GM21390 (cell line): ENCODE measurements at regions not wholly inside any gene's neighbourhood (a gene's known extent, or its start where the extent isn't known, plus 50 kb on each side); places are given as distances from the start of the nearest gene placed in this dataset.
"Not testable (repeated sequence)": the region's sequence is repeated elsewhere in the genome, so short reads cannot be mapped to it uniquely, and the experiment has no call there.

ENCODE experiments used
- ATAC-seq: cut with Tn5 transposase; IDR thresholded peaks from one replicate; pipeline ENCODE4 v1.9.1; 2021; ENCODE audit not compliant: unreplicated experiment

GRCh38 chr20:40284611-40285010 lies 404.4 kb downstream of the MAFB start:
- no peak for ATAC-seq

- no peak for ATAC-seq
These were observed 405.3 kb downstream of the MAFB start for GRCh38 chr20:40283689-40284088.

GRCh38 chr20:40282941-40283340 lies 406.1 kb downstream of the MAFB start:
- no peak for ATAC-seq

- no peak for ATAC-seq
These were observed 406.5 kb downstream of the MAFB start for GRCh38 chr20:40282541-40282940.

GRCh38 chr20:40280616-40281015 lies 408.4 kb downstream of the MAFB start:
- ATAC-seq: no peak

DNA sequence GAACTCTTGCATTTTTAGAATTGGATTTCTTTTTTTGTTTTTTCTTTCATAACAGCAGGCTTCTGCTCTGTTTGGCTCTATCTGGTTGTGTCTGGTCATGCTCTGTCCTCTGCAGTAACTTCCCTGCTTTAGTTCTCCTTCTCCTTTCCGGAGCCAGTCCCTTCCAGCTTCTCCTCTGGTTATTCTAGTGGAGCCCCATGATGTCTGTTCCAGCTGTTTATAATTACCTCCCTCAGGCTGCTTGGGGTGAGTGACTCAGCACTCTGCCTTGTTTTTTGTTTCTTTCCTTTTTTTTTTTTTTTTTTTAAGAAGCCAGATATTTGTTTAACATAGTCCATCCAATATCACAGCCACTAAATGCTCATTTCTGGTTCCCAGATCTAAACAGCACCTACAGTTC lies 409.6 kb downstream of the MAFB start:
- ATAC-seq: no peak

DNA sequence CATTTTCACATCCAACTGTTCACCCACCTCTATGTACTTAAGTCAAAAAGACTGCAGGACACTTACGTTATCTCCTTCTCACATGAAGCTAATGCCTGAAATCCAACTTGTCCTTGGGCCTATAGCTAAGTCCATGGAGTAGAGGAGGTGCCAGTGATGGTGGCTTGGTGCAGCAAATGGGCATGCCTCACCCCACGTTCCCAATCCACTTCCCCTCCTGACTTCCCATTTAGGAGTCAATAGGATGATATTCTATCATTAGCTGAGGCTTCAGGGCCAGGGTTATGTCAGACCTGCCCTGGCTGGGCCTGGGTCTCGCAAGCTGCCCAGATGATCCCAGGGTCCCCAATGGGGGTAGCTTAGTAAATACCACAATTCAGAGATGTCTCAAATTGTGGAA lies 410.4 kb downstream of the MAFB start:
- no peak for ATAC-seq

GRCh38 chr20:40276301-40276700 lies 412.7 kb downstream of the MAFB start:
- ATAC-seq: no peak

GRCh38 chr20:40275738-40276137 lies 413.3 kb downstream of the MAFB start:
- ATAC-seq: no peak

- no peak for ATAC-seq
These were observed 414.0 kb downstream of the MAFB start for GRCh38 chr20:40274912-40275533.

DNA sequence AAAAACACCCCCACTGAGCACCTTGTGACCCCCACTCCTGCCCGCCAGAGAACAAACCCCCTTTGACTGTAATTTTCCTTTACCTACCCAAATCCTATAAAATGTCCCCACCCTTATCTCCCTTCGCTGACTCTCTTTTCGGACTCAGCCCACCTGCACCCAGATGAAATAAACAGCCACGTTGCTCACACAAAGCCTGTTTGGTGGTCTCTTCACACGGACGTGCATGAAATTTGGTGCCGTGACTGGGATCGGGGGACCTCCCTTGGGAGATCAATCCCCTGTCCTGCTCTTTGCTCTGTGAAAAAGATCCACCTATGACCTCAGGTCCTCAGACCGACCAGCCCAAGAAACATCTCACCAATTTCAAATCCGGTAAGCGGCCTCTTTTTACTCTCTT lies 419.8 kb downstream of the MAFB start:
- not testable (repeated sequence) for ATAC-seq

DNA sequence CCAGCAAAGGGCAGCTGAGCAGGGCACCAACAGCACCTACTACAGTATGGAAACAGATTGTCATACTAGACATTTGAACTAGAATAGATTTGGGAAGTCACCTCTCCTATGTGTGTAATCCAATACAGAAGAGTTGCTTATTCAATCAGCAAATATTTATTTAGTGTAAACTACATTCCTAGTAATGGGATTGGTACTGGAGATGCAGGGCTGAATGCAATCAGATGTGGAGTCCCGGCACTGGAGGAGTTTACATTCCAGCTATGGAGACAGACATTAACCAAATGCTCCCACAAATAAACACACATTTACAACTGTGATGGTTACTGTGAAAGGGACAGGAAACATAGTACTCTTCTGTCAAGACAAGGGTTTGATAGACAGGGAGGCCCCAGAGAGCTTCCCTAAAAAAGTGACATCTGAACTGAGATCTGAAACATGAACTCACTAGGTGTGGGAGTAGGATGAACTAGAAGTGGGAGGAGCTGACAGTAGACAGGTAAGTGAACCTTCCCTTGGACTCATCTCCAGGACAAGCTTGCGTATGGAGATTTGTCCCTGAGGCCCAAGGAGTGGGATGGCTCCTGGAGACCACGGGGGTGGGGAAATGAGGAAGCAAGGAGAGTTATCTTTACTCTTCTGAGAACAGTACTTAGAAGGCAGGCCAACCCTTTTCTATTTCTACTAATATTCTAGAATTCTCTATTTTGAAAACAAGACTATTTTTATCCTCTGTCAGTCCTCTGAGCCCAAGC lies 420.5 kb downstream of the MAFB start:
- no peak for ATAC-seq

GRCh38 chr20:40265825-40266533 lies 423.1 kb downstream of the MAFB start:
- ATAC-seq: no peak

GRCh38 chr20:40262219-40262618 lies 426.8 kb downstream of the MAFB start:
- no peak for ATAC-seq

- no peak for ATAC-seq
These were observed 430.1 kb downstream of the MAFB start for GRCh38 chr20:40258931-40259330.

DNA sequence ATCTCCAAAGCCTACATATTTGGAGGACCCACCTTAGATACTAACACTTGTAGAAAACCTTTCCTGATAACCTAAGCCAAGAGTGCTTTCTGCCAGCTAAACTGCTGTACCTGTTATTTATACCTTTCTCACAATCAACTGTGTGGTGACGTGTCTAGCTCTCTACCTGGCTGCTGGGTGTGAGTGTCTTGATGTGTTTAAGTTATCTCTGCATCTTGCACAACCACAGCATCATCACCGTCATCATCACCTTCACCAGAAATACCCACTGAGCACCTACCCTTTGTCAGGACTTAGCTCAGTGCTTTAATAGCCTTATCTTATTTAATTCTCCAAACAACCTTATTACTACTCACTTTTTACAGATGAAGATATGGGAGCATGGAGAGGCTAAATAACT lies 431.3 kb downstream of the MAFB start:
- no peak for ATAC-seq

- ATAC-seq: no peak
These were observed 433.7 kb downstream of the MAFB start for GRCh38 chr20:40255365-40255764.

DNA sequence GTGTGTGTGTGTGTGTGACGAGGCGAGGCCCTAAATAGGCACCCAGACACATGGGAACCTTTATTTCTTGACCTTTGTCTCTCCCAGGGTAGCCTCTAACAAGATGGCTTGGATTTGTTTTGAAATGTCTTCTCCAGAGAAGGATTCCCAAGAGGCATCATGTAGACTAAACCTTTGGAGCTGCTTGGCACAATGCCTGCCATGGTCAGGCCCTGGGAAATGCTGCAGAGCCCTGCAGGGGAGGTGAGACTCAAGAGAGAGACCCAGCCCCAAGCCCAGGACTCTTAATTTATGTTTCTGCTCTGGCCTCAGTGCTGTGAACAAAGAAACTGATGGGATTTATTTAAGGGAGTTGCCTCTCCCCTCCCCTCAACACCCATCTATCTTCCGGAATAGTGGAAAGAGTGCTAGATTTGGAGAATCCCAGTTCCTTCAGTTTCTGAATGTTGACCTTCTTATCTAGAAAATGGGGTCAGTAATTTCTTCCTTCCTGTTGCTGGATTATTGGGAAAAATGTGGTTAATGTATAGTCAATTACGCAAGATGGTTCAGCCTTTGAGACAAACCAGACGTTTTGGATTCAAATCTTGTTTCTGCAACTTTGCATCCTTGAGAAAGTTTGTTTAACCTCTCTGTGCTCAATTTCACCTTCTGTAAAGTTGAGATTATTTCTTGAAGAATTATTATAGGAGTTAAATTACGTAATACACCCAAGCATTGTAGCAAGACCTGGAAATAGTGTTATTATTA lies 434.8 kb downstream of the MAFB start:
- no peak for ATAC-seq

DNA sequence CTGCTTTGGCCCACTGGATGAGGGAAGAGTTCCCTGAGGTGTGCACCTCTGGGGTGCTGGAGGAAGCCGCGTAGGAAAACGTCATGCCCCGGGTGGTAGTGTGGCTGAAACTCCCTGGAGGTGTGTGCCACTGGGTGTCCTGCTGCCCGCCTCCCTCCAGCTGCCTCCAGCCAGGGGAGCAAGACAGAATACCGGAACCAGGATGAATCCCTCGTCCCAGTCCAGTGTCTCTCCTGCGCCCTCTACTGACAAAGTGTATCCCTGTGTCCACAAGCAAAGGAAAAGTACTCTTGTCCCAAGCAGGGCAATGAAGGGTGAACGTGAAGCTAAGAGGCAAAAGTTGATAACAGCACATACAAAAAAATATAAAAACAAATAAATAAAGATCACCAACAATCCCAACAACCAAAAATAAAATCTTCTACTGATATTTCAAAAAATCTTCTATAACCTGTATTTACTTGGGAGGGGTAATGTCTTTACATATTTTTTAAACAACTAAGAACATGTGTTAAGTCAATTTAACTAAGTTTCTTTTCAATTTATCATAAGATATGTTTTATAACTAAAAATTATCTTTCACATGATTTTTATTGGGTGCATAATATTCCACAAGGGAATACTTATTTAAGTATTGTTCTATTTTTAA lies 437.6 kb downstream of the MAFB start:
- no peak for ATAC-seq

- ATAC-seq: no peak
These were observed 439.2 kb downstream of the MAFB start for GRCh38 chr20:40249805-40250204.

GRCh38 chr20:40245829-40246228 lies 443.2 kb downstream of the MAFB start:
- no peak for ATAC-seq
